Hepatocyte (in vitro differentiated cells): ENCODE measurements at regions not wholly inside any gene's neighbourhood (a gene's known extent, or its start where the extent isn't known, plus 50 kb on each side); places are given as distances from the start of the nearest gene placed in this dataset.

ENCODE experiments used
- EZH2 ChIP-seq: fragments of 200-600 bp; sonication (generic); IDR thresholded peaks from 2 replicates; pipeline ENCODE4 v1.6.1; 2016; ENCODE audit warnings: antibody characterized with exemption, mild to moderate bottlenecking, borderline replicate concordance
- EZH2phosphoT487 ChIP-seq: fragments of 200-600 bp; sonication (generic); IDR thresholded peaks from one replicate; pipeline ENCODE4 v1.6.1; 2018; ENCODE audit warnings: antibody characterized with exemption, mild to moderate bottlenecking, low read depth, moderate library complexity; ENCODE audit not compliant: unreplicated experiment, severe bottlenecking
- TF ChIP-seq, protein P1 (sequence below): fragments of 200-600 bp; sonication (generic); IDR thresholded peaks from 2 replicates; pipeline ENCODE4 v1.5.1; 2016; ENCODE audit warnings: antibody characterized with exemption, mild to moderate bottlenecking; ENCODE audit not compliant: poor library complexity

DNA sequence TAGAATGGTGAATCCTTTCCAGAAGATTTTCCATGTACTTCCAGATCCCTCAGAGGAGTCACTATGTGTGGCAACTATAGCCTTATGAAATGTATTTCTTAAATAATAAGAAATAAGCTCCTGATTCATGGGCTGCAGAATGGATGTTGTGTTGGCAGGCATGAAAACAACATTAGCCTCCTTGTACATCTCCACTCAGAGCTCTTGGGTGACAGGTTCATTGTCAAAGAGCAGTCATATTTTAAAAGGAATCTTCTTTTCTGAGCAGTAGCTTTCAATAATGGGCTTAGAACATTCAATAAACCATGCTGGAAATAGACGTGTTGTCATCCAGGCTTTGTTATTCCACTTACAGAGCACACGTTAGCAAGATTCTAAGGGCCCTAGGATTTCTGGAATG lies 96.6 kb downstream of the CDC7 start:
- no peak for TF ChIP-seq EZH2phosphoT487
- TF ChIP-seq, protein P1, sequence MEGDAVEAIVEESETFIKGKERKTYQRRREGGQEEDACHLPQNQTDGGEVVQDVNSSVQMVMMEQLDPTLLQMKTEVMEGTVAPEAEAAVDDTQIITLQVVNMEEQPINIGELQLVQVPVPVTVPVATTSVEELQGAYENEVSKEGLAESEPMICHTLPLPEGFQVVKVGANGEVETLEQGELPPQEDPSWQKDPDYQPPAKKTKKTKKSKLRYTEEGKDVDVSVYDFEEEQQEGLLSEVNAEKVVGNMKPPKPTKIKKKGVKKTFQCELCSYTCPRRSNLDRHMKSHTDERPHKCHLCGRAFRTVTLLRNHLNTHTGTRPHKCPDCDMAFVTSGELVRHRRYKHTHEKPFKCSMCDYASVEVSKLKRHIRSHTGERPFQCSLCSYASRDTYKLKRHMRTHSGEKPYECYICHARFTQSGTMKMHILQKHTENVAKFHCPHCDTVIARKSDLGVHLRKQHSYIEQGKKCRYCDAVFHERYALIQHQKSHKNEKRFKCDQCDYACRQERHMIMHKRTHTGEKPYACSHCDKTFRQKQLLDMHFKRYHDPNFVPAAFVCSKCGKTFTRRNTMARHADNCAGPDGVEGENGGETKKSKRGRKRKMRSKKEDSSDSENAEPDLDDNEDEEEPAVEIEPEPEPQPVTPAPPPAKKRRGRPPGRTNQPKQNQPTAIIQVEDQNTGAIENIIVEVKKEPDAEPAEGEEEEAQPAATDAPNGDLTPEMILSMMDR = no peak
- TF ChIP-seq EZH2 = no peak
